ENCODE measurements at regions not wholly inside any gene's neighbourhood (a gene's known extent, or its start where the extent isn't known, plus 50 kb on each side); places are given as distances from the start of the nearest gene placed in this dataset.

DNA sequence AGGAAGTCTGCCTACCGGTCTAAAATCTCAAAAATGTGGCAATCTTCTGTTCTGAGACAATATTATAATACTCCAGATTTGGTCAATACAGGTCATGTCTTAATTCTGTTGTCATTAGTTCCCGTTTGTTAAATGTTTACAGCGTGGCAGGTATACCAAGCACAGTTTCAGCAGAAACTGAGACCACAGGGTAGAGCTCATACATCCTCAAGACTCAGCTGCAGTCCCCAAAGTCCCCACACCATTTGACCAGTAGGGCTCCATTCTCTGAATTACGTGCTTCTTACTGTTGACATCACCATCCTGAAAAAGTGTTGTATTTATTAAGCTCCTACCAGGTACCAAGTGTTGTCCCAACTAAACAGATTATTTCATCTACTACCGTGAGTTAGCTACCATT lies 157.1 kb downstream of the MC4R start:
- Histone ChIP-seq H3K4me3 (replicated peaks in 1 of 4; ENCODE audit: control extremely low read depth in 1 of 4, insufficient read depth in 1 of 4, low read depth in 3 of 4, low read length in 4 of 4) (no peak overlapping the region), H3K27ac (ENCODE audit: insufficient read depth, low read length) (no peak overlapping the region), H3K9ac (ENCODE audit: insufficient read depth, low read length) (no peak overlapping the region), H3K4me1 (ENCODE audit: control insufficient read depth, extremely low read depth, insufficient read depth, low read length) (no peaks in the 10 kb centered on the region), H4K20me1 (ENCODE audit: control insufficient read depth, extremely low read depth, insufficient read depth, low read length) (no peaks in the 10 kb centered on the region), H3K9me3 (ENCODE audit: control insufficient read depth, insufficient read depth, low read depth, low read length) (no peaks in the 10 kb centered on the region), H3K79me2 (ENCODE audit: control insufficient read depth, insufficient read depth, low read length) (no peaks in the 10 kb centered on the region), H3K4me2 (ENCODE audit: extremely low read depth, insufficient read depth, low read length) (no peak overlapping the region), H3K36me3 (ENCODE audit: control insufficient read depth, insufficient read depth, low read length) (no peaks in the 10 kb centered on the region), H2AFZ (ENCODE audit: low read length) (no peak overlapping the region), H3K27me3 (ENCODE audit: control insufficient read depth, insufficient read depth, low read length) (no peaks in the 10 kb centered on the region)
- TF ChIP-seq EZH2 (IDR thresholded peaks at IDR 0.05; ENCODE audit: low read length, missing control alignments) (no peak), CTCF (conservative IDR thresholded peaks at IDR 0.05 in 1 of 2, IDR thresholded peaks at IDR 0.05 in 1 of 2; ENCODE audit: low read depth in 1 of 2, low read length in 2 of 2) (no peak)
- DNase-seq (ENCODE audit: low read depth in 2 of 2), result no peak

GRCh38 chr18:60209042-60209441 lies 163.5 kb downstream of the MC4R start:
- Histone ChIP-seq H3K4me2 (ENCODE audit: extremely low read depth, insufficient read depth, low read length) (no peak overlapping the region), H3K9me3 (ENCODE audit: control insufficient read depth, insufficient read depth, low read depth, low read length) (no peaks in the 10 kb centered on the region), H3K4me1 (ENCODE audit: control insufficient read depth, extremely low read depth, insufficient read depth, low read length) (no peaks in the 10 kb centered on the region), H3K9ac (ENCODE audit: insufficient read depth, low read length) (no peak overlapping the region), H3K27me3 (ENCODE audit: control insufficient read depth, insufficient read depth, low read length) (no peaks in the 10 kb centered on the region), H2AFZ (ENCODE audit: low read length) (no peak overlapping the region), H4K20me1 (ENCODE audit: control insufficient read depth, extremely low read depth, insufficient read depth, low read length) (no peaks in the 10 kb centered on the region), H3K79me2 (ENCODE audit: control insufficient read depth, insufficient read depth, low read length) (no peaks in the 10 kb centered on the region), H3K36me3 (ENCODE audit: control insufficient read depth, insufficient read depth, low read length) (no peaks in the 10 kb centered on the region), H3K4me3 (replicated peaks in 1 of 4; ENCODE audit: control extremely low read depth in 1 of 4, insufficient read depth in 1 of 4, low read depth in 3 of 4, low read length in 4 of 4) (no peak overlapping the region), H3K27ac (ENCODE audit: insufficient read depth, low read length) (no peak overlapping the region)
- no peak for DNase-seq (ENCODE audit: low read depth in 2 of 2)
- TF ChIP-seq EZH2 (IDR thresholded peaks at IDR 0.05; ENCODE audit: low read length, missing control alignments), result no peak

- no peak overlapping the region for H3K4me3 ChIP-seq (replicated peaks in 1 of 4; ENCODE audit: control extremely low read depth in 1 of 4, insufficient read depth in 1 of 4, low read depth in 3 of 4, low read length in 4 of 4)
- no peaks in the 10 kb centered on the region for H4K20me1 ChIP-seq (ENCODE audit: control insufficient read depth, extremely low read depth, insufficient read depth, low read length)
- no peaks in the 10 kb centered on the region for H3K4me1 ChIP-seq (ENCODE audit: control insufficient read depth, extremely low read depth, insufficient read depth, low read length)
- H3K27me3 ChIP-seq (ENCODE audit: control insufficient read depth, insufficient read depth, low read length), result no peaks in the 10 kb centered on the region
- no peak overlapping the region for H3K27ac ChIP-seq (ENCODE audit: insufficient read depth, low read length)
- H3K36me3 ChIP-seq (ENCODE audit: control insufficient read depth, insufficient read depth, low read length), result no peaks in the 10 kb centered on the region
- no peaks in the 10 kb centered on the region for H3K9me3 ChIP-seq (ENCODE audit: control insufficient read depth, insufficient read depth, low read depth, low read length)
- no peak overlapping the region for H3K9ac ChIP-seq (ENCODE audit: insufficient read depth, low read length)
- no peaks in the 10 kb centered on the region for H3K79me2 ChIP-seq (ENCODE audit: control insufficient read depth, insufficient read depth, low read length)
- no peak for TF ChIP-seq CTCF (conservative IDR thresholded peaks at IDR 0.05 in 1 of 2, IDR thresholded peaks at IDR 0.05 in 1 of 2; ENCODE audit: low read depth in 1 of 2, low read length in 2 of 2)
- TF ChIP-seq EZH2 (IDR thresholded peaks at IDR 0.05; ENCODE audit: low read length, missing control alignments), result no peak
- H3K4me2 ChIP-seq (ENCODE audit: extremely low read depth, insufficient read depth, low read length), result no peak overlapping the region
- H2AFZ ChIP-seq (ENCODE audit: low read length), result no peak overlapping the region
- no peak for DNase-seq (ENCODE audit: low read depth in 2 of 2)
Measured at GRCh38 chr18:60202708-60203107, 169.9 kb downstream of the MC4R start.
